ENCODE measurements at regions not wholly inside any gene's neighbourhood (a gene's known extent, or its start where the extent isn't known, plus 50 kb on each side); places are given as distances from the start of the nearest gene placed in this dataset.

- no peaks in the 10 kb centered on the region for H3K27me3 ChIP-seq (ENCODE audit: control insufficient read depth, insufficient read depth, low read length)
- no peak for DNase-seq
- no peak for FAIRE-seq
- no peak overlapping the region for H3K27ac ChIP-seq (ENCODE audit: low read depth in 2 of 2, low read length in 2 of 2)
- H3K36me3 ChIP-seq (ENCODE audit: control insufficient read depth in 2 of 3, insufficient read depth in 3 of 3, low read length in 3 of 3) = no peaks in the 10 kb centered on the region
- no peak for TF ChIP-seq CTCF (IDR thresholded peaks at IDR 0.05; ENCODE audit: borderline replicate concordance, extremely low read depth, insufficient read depth)
- no peaks in the 10 kb centered on the region for H3K4me1 ChIP-seq (ENCODE audit: control insufficient read depth in 2 of 3, insufficient read depth in 2 of 3, low read depth in 1 of 3, low read length in 3 of 3)
- no peaks in the 10 kb centered on the region for H3K9me3 ChIP-seq (ENCODE audit: control insufficient read depth in 2 of 3, insufficient read depth in 1 of 3, low read length in 3 of 3)
- intact Hi-C loops (cut with DNase I) = no loop called here
- no peak overlapping the region for H3K9ac ChIP-seq (ENCODE audit: low read length in 3 of 3)
- no peak overlapping the region for H3K4me3 ChIP-seq (ENCODE audit: low read length in 3 of 3)
Observed at GRCh38 chr18:28946471-28946870, 769.5 kb upstream of the CDH2 start.

- no peak for TF ChIP-seq CTCF (IDR thresholded peaks at IDR 0.05; ENCODE audit: borderline replicate concordance, extremely low read depth, insufficient read depth)
- FAIRE-seq (no peak), DNase-seq (no peak)
- no peak overlapping the region for H3K9ac ChIP-seq (ENCODE audit: low read length in 3 of 3)
- no peaks in the 10 kb centered on the region for H3K27me3 ChIP-seq (ENCODE audit: control insufficient read depth, insufficient read depth, low read length)
- intact Hi-C loops (cut with DNase I) = no loop called here
- H3K4me3 ChIP-seq (ENCODE audit: low read length in 3 of 3) = no peak overlapping the region
- H3K9me3 ChIP-seq (ENCODE audit: control insufficient read depth in 2 of 3, insufficient read depth in 1 of 3, low read length in 3 of 3) = no peaks in the 10 kb centered on the region
- no peaks in the 10 kb centered on the region for H3K4me1 ChIP-seq (ENCODE audit: control insufficient read depth in 2 of 3, insufficient read depth in 2 of 3, low read depth in 1 of 3, low read length in 3 of 3)
- no peaks in the 10 kb centered on the region for H3K36me3 ChIP-seq (ENCODE audit: control insufficient read depth in 2 of 3, insufficient read depth in 3 of 3, low read length in 3 of 3)
- no peak overlapping the region for H3K27ac ChIP-seq (ENCODE audit: low read depth in 2 of 2, low read length in 2 of 2)
Observed at GRCh38 chr18:28922936-28923335, 746.0 kb upstream of the CDH2 start.

- no peaks in the 10 kb centered on the region for H3K27me3 ChIP-seq (ENCODE audit: control insufficient read depth, insufficient read depth, low read length)
- no peak for FAIRE-seq
- H3K4me1 ChIP-seq (ENCODE audit: control insufficient read depth in 2 of 3, insufficient read depth in 2 of 3, low read depth in 1 of 3, low read length in 3 of 3) = no peaks in the 10 kb centered on the region
- H3K4me3 ChIP-seq (ENCODE audit: low read length in 3 of 3) = no peak overlapping the region
- H3K9ac ChIP-seq (ENCODE audit: low read length in 3 of 3) = no peak overlapping the region
- DNase-seq = no peak
- no peak for TF ChIP-seq CTCF (IDR thresholded peaks at IDR 0.05; ENCODE audit: borderline replicate concordance, extremely low read depth, insufficient read depth)
- no peaks in the 10 kb centered on the region for H3K36me3 ChIP-seq (ENCODE audit: control insufficient read depth in 2 of 3, insufficient read depth in 3 of 3, low read length in 3 of 3)
- intact Hi-C loops (cut with DNase I) = no loop called here
- no peak overlapping the region for H3K27ac ChIP-seq (ENCODE audit: low read depth in 2 of 2, low read length in 2 of 2)
- H3K9me3 ChIP-seq (ENCODE audit: control insufficient read depth in 2 of 3, insufficient read depth in 1 of 3, low read length in 3 of 3) = no peaks in the 10 kb centered on the region
Observed at GRCh38 chr18:28916456-28916855, 739.5 kb upstream of the CDH2 start.

GRCh38 chr18:28905509-28905908 lies 728.6 kb upstream of the CDH2 start:
- intact Hi-C loops (cut with DNase I) = no loop called here
- FAIRE-seq = no peak
- no peak overlapping the region for H3K27ac ChIP-seq (ENCODE audit: low read depth in 2 of 2, low read length in 2 of 2)
- H3K9ac ChIP-seq (ENCODE audit: low read length in 3 of 3) = no peak overlapping the region
- no peaks in the 10 kb centered on the region for H3K4me1 ChIP-seq (ENCODE audit: control insufficient read depth in 2 of 3, insufficient read depth in 2 of 3, low read depth in 1 of 3, low read length in 3 of 3)
- no peak overlapping the region for H3K4me3 ChIP-seq (ENCODE audit: low read length in 3 of 3)
- no peaks in the 10 kb centered on the region for H3K27me3 ChIP-seq (ENCODE audit: control insufficient read depth, insufficient read depth, low read length)
- no peak for TF ChIP-seq CTCF (IDR thresholded peaks at IDR 0.05; ENCODE audit: borderline replicate concordance, extremely low read depth, insufficient read depth)
- H3K9me3 ChIP-seq (ENCODE audit: control insufficient read depth in 2 of 3, insufficient read depth in 1 of 3, low read length in 3 of 3) = no peaks in the 10 kb centered on the region
- no peaks in the 10 kb centered on the region for H3K36me3 ChIP-seq (ENCODE audit: control insufficient read depth in 2 of 3, insufficient read depth in 3 of 3, low read length in 3 of 3)
- DNase-seq = no peak
